ENCODE measurements at regions not wholly inside any gene's neighbourhood (a gene's known extent, or its start where the extent isn't known, plus 50 kb on each side); places are given as distances from the start of the nearest gene placed in this dataset.

GRCh38 chr6:94213226-94213625 is 793.9 kb upstream of the EPHA7 start:
- Histone ChIP-seq H3K36me3 (no peaks in the 10 kb centered on the region), H3K4me3 (no peak overlapping the region), H3K9me3 (no peaks in the 10 kb centered on the region), H3K27ac (no peak overlapping the region), H3K4me1 (no peaks in the 10 kb centered on the region), H3K27me3 (no peaks in the 10 kb centered on the region)
- DNase-seq (ENCODE audit: extremely low spot score in 2 of 2), result no peak
- intact Hi-C loops (cut with DNase I), result no loop called here
- TF ChIP-seq CTCF (IDR thresholded peaks at IDR 0.05) (no peak), POLR2AphosphoS5 (IDR thresholded peaks at IDR 0.05; ENCODE audit: insufficient read depth in 1 of 2, low read depth in 1 of 2) (no peak), POLR2A (IDR thresholded peaks at IDR 0.05) (no peak)

GRCh38 chr6:94196891-94197290 is 777.5 kb upstream of the EPHA7 start:
- Histone ChIP-seq H3K4me1 (no peaks in the 10 kb centered on the region), H3K9me3 (no peaks in the 10 kb centered on the region), H3K36me3 (no peaks in the 10 kb centered on the region), H3K27ac (no peak overlapping the region), H3K4me3 (no peak overlapping the region), H3K27me3 (no peaks in the 10 kb centered on the region)
- TF ChIP-seq POLR2AphosphoS5 (IDR thresholded peaks at IDR 0.05; ENCODE audit: insufficient read depth in 1 of 2, low read depth in 1 of 2), result no peak
- no peak for TF ChIP-seq POLR2A (IDR thresholded peaks at IDR 0.05)
- no peak for TF ChIP-seq CTCF (IDR thresholded peaks at IDR 0.05)
- intact Hi-C loops (cut with DNase I), result no loop called here
- no peak for DNase-seq (ENCODE audit: extremely low spot score in 2 of 2)

GRCh38 chr6:94190030-94190429 is 770.7 kb upstream of the EPHA7 start:
- DNase-seq (ENCODE audit: extremely low spot score in 2 of 2), result no peak
- TF ChIP-seq POLR2A (IDR thresholded peaks at IDR 0.05) (no peak), CTCF (IDR thresholded peaks at IDR 0.05) (no peak), POLR2AphosphoS5 (IDR thresholded peaks at IDR 0.05; ENCODE audit: insufficient read depth in 1 of 2, low read depth in 1 of 2) (no peak)
- H3K36me3 ChIP-seq, result no peaks in the 10 kb centered on the region
- no peaks in the 10 kb centered on the region for H3K27me3 ChIP-seq
- no peaks in the 10 kb centered on the region for H3K9me3 ChIP-seq
- H3K4me1 ChIP-seq, result no peaks in the 10 kb centered on the region
- intact Hi-C loops (cut with DNase I), result no loop called here
- H3K4me3 ChIP-seq, result no peak overlapping the region
- H3K27ac ChIP-seq, result no peak overlapping the region

- Histone ChIP-seq H3K4me3 (no peak overlapping the region), H3K36me3 (no peaks in the 10 kb centered on the region), H3K27me3 (no peaks in the 10 kb centered on the region), H3K27ac (no peak overlapping the region), H3K9me3 (no peaks in the 10 kb centered on the region), H3K4me1 (no peaks in the 10 kb centered on the region)
- TF ChIP-seq POLR2A (IDR thresholded peaks at IDR 0.05) (no peak), CTCF (IDR thresholded peaks at IDR 0.05) (no peak), POLR2AphosphoS5 (IDR thresholded peaks at IDR 0.05; ENCODE audit: insufficient read depth in 1 of 2, low read depth in 1 of 2) (no peak)
- no peak for DNase-seq (ENCODE audit: extremely low spot score in 2 of 2)
- intact Hi-C loops (cut with DNase I), result no loop called here
These were observed 765.5 kb upstream of the EPHA7 start for GRCh38 chr6:94184666-94185464.

- H3K4me1 ChIP-seq, result no peaks in the 10 kb centered on the region
- H3K27ac ChIP-seq, result no peak overlapping the region
- H3K4me3 ChIP-seq, result no peak overlapping the region
- H3K9me3 ChIP-seq, result no peaks in the 10 kb centered on the region
- no peaks in the 10 kb centered on the region for H3K36me3 ChIP-seq
- intact Hi-C loops (cut with DNase I), result no loop called here
- no peak for TF ChIP-seq POLR2AphosphoS5 (IDR thresholded peaks at IDR 0.05; ENCODE audit: insufficient read depth in 1 of 2, low read depth in 1 of 2)
- no peak for TF ChIP-seq POLR2A (IDR thresholded peaks at IDR 0.05)
- no peak for TF ChIP-seq CTCF (IDR thresholded peaks at IDR 0.05)
- DNase-seq (ENCODE audit: extremely low spot score in 2 of 2), result no peak
- H3K27me3 ChIP-seq, result no peaks in the 10 kb centered on the region
These were observed 758.1 kb upstream of the EPHA7 start for GRCh38 chr6:94177429-94177828.
